HG03520 (cell line): ENCODE measurements at regions not wholly inside any gene's neighbourhood (a gene's known extent, or its start where the extent isn't known, plus 50 kb on each side); places are given as distances from the start of the nearest gene placed in this dataset.
"Not testable (repeated sequence)": the region's sequence is repeated elsewhere in the genome, so short reads cannot be mapped to it uniquely, and the experiment has no call there.

ENCODE experiments used
- ATAC-seq: cut with Tn5 transposase; IDR thresholded peaks from one replicate; pipeline ENCODE4 v1.9.1; 2021; ENCODE audit warnings: mild to moderate bottlenecking, moderate library complexity; ENCODE audit not compliant: unreplicated experiment

DNA sequence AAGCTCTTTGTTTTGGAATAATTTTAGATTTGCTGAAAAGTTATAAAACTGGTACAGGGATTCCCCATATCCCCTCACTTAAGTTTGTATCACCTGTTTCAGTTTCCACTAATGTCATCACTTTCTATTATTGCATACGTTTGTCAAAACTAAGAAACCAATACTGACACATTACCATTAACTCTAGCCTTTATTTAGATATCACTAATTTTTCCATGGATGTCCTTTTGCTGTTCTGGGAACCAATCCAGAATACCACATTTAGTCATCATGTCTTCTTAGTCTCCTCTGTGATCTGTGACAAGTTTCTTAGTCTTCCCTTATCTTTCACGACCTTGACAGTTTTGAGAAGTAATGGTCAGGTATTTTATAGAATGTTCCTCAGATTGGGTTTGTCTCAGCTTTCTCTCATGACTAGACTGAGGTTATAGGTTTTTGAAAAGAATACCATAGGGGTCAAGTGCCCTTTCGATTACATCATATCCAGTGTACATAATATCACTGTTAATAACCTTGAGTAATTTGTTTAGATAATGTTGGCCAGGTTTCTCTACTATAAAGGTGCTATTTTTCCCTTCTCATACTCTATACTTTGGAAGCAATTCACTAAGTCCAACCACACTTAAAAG lies 51.9 kb upstream of the NMUR2 start:
- ATAC-seq = no peak

DNA sequence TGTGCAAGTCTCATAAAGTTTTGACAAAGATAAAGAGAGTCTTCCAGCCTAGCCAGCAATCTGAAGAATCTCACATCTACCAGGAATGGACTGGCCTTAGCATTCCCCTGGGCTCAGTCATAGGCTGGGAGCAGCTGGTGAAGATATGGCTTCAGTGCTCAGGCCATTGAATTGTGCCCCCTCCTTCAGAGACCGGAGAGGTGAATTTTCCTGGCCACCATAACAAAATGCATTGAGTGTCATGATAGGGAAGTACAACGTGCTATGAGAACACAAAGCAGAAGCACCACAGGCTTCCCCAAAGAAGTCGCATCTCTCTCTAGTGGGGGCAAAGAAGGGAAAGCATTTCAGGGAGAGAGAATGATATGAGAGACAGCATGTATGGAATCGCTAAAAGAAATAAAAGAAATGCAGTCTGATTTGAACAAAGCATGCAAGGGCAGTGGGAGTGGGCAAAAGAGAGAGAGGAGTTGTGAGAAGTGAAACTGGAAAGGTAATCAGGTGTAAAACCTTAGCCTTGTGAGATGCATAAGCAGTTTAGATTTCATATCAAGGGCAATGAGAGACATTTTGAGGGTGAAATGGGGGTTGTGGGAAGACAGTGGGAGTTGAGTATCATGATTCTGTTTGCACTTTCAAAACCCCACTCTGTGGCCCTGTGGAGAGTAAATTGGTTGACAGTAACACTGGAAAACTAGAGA lies 57.1 kb upstream of the NMUR2 start:
- peak; percentile 87 for ATAC-seq

DNA sequence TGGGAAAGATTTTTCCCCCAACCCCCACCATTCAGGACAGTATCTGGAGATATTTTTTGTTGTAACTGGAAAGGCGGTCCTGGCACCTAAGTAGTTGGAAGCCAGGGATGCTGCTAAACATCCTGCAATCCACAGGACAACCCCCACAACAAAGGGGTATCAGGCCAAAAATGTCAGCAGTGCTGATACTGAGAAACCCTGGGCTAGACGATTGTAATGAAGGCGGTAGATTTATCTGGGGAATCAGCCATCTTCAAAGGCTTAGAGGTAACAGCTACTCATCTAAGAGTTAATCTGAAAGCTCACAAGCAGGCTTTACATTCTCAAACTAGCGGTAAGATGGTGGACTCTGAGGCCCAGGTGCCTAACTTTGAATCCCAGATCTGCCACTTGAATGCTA lies 59.0 kb upstream of the NMUR2 start:
- no peak for ATAC-seq

DNA sequence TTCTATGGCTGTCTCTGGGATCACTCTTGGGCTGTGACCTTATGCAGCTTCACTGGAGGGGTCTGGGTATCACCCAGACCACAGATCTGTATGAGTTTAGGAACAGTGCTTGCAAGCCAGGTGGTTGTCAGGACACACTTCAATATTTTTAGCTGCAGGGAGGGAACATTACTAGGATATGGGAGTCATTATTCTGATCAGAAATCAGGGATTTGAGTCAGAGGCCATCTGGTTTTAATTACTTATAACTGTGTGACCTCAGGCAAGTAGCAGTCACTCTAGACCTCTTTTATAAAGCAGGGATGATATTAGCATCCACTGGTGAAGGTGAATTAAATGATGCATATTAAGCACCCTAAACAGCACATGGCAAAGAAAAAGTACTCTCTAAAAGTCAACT lies 60.1 kb upstream of the NMUR2 start:
- ATAC-seq = no peak

DNA sequence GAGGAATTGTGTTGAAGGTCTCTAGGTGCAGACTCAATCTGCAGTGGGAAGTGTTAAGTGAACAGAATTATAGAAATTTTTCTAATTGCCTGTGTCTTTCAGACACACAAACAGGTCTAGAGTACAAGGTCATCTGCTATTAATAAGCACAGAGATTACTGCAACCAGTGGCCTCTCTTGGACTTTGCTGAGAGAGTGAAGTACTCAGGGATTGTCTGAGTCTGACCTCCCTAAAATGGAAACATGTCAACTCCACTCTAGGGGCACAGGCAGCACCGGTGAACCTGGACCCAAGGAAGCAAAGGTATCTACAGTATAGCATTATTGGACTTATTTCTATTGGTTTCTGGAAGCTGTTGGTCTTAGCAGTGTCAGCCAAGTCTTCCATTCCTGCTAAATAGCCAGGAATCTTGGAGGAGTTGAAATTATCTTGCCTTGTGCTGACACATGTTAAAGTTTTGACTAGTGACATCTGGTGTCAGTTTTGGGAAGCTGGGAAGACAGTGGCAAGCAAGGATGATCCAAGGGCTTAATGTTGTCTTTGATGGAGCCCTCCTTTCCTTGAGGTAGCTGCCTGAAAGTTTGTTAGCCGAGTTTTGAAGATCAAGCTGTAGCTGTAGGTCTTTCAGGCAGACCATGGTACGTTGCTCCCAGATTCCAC lies 61.1 kb upstream of the NMUR2 start:
- ATAC-seq = no peak

DNA sequence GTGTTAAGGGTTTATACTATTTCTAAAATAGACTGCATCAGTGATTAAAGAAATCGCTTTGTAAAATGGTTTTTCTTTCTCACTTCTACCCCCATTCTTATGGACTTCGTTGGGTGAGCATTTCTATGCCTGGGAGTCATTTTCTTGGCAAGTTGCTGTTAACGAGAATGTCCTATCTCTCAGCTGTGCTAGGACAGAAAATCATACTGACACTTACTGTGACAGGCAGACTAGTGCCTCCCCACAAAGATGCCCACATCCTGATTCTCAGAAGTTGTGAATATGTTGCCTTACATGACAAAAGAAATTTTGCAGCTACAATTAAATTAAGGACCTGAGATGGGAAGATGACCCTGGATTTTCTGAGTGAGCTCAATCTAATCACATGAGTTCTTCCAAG lies 65.1 kb upstream of the NMUR2 start:
- ATAC-seq = no peak

DNA sequence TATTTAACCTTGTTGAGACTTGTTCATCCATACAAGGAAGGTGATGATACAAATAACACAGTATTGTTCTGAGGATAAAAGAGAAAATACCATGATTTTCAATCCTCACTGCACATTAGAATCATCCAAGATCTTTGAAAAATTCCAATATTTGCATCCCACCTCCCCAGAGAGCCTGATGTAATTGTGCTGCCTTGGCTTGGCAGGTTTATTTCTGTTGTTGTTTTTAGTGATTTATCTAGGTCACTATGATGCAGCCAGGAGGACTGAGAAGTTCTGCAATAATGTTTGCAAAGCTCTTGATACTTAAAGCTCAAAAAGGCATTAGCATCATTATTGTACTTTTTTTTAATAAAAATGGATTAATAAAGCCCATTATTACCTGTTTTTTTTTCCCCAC lies 67.0 kb upstream of the NMUR2 start:
- ATAC-seq = no peak

DNA sequence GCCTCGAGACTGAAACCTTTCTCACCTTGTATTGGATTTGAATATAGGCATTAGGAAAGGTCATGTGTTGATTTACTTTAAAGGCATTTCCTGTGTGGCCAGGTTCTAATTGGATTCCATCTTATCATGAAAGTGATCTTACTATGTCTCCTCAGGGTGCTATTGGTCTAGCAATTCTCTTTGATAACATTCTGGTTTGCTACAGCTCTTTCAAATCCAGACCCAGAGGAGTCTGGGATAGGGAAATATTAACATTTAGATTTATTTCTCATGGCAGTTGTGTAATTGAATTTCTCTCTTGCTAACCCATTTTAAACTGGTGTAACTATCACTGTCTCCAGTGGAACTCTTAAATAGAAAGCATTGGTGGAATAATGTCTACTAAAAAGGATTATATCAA lies 69.9 kb upstream of the NMUR2 start:
- no peak for ATAC-seq

DNA sequence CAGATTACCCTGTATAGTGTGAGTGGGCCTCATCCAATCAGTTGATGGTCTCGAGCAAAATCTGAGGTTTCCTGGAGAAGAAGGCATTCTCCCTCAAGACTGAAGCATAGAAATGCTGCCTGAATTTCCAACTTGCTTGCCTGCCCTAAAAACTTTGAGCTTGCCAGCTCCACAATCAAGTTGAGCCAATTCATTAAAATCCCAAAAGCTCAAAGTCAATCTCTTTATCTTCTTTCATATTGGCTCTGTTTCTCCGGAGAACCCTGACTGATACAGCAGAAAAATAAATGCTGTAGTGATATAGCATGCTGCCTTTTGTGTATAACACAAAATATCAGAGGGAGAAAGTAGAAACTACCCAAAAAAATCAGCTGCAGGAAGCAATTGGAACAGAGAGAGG lies 72.5 kb upstream of the NMUR2 start:
- ATAC-seq = no peak

DNA sequence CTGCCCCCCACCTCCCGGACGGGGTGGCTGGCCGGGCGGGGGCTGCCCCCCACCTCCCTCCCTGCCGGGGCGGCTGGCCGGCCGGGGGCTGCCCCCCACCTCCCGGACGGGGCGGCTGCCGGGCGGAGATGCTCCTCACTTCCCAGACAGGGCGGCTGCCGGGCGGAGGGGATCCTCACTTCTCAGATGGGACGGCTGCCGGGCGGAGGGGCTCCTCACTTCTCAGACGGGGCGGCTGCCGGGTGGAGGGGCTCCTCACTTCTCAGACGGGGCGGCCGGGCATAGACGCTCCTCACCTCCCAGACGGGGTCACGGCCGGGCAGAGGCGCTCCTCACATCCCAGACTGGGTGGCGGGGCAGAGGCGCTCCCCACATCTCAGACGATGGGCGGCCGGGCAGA lies 74.8 kb upstream of the NMUR2 start:
- not testable (repeated sequence) for ATAC-seq

DNA sequence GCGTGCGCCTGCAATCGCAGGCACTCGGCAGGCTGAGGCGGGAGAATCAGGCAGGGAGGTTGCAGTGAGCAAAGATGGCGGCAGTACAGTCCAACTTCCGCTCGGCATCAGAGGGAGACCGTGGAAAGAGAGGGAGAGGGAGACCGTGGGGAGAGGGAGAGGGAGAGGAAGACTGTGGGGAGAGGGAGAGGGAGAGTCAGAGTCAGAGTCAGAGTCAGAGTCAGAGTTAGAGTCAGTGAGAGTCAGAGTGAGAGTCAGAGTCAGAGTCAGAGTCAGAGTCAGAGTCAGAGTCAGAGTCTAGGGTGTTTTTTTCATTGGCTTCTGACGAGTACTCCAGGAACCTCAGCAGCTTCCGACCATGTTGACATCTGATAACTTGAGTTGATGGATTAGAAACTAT lies 75.6 kb upstream of the NMUR2 start:
- ATAC-seq = peak; percentile 100

DNA sequence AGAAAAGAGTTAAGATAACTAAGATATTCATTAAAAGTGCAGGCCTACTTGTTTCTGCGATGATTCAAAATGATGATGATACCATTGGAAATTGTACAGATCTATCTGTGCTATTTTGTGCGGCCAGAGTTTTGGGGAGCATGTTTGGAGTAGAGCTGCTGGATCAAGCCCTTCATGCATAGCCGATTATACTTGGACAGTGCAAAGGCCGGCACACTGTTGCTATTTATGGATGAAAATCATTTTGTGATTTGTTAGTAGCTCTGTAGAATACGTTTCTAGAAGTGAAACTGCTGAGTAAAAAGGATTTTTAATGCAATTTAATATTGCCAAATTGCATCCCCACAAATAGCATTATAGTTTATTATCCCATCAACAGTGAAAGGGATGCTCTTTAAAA lies 82.1 kb upstream of the NMUR2 start:
- no peak for ATAC-seq

DNA sequence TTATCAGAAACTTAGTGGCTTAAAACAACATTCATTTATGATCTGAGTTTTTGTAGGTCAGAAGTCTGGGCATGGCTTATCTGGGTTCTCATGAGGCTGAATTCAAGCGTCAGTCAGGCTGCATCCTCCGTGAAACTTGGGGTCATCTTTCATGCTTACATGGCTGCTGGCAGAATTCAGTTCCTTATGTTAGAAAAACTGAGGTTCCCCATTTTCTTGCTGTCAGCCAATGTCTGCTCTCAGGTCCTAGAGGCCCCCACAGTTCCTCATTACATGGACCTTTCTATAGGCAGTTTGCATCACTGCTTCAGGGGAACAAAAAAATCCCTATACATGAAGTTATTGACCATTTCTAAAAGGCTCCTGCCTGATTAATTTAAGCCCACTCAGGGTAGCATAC lies 83.8 kb upstream of the NMUR2 start:
- no peak for ATAC-seq

DNA sequence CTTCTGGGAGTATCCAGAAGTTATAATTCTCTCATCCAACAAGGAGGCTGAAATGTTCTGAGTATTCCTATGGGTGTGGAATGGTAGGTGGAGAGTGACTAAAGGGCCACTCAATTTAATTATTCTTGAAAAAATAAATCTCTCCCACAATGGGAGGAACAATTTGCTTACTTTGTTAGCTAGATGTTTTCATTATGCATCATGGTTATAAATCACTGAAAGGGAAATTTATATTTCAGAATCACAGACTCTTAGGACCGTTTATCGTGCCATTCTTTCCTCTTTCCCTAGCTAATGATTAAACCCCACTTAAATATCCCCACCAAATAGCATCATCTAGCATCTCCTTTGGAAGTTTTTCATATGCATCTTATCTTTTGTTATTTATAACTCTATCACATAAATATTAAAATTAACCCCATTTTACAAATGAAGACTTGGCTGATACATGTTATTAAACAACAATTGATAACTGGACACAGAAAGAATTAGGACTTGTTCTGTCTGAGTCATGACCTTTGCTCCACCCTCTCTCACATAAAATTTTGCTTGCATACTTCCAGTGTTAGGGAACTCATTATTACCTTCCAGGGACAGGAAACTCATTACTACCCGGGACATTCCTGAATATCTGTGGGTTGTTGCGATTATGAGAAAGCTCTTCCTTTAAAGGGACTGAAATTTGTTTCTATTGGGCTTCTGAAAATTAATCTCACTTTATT lies 94.9 kb upstream of the NMUR2 start:
- ATAC-seq = no peak

DNA sequence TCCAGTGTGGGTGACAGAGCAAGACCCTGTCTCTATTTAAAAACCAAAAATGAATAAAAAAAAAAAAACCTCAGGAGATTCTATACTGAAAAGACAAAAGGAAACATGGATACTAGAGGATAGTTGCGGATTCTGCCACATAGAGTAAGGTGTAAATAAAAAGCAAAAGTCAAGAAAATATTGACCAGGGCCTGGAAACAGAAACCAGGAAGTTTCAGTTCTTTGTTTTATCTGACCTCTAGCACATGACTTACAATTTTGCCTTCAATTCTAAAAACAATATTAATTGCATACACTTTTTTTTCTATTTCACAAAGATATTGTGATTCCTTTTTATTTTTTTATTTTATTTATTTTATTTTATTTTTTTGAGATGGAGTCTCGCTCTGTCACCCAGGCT lies 96.2 kb upstream of the NMUR2 start:
- ATAC-seq = peak; percentile 52

DNA sequence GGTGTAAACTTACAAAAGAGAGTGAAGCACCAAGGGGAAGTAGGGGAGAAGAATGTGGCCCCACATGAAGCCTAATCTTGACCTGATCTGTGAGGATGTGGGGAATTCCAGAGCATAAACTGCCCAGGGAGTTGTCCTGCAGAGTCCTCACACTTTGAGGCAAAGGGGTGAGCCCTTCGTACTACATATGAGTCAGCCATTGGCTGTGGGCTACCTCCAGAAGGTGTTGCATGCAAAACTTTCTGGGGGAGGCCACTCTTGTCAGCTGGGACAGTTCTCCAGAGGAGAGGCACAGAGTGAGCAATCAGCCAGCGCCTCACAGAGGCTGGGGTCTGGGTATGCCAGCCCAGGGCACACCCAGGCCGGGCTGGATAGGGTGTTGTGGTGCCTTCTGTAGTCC lies 98.1 kb upstream of the NMUR2 start:
- no peak for ATAC-seq

DNA sequence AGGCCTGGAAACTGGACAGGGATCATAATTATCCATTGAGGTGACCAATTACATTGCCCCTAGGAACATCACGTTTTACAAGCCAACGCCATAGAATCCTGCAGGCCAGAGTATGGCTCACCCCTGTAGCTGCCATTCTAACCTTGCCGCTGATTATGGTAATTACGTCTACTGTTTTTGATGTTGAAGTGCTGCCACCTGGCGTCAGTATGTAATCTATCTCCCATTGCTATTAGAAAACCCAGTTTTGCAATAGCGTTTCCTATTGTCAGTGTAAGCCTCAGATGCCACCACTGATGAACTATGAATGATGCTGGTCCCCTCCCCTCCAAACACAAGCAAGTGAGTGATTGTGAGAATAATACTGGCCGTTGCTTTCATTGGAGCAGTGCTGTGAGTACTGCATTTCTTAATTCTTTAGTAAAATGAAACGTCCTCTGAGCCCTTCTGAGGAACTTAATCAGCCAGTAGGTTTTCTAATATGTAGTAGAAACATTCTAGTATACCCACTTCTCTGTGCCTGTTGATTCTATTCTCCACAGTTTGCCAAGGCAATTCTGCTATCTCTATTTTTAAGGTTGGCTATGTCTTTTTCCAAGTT lies 100.5 kb upstream of the NMUR2 start:
- ATAC-seq = peak; percentile 91

DNA sequence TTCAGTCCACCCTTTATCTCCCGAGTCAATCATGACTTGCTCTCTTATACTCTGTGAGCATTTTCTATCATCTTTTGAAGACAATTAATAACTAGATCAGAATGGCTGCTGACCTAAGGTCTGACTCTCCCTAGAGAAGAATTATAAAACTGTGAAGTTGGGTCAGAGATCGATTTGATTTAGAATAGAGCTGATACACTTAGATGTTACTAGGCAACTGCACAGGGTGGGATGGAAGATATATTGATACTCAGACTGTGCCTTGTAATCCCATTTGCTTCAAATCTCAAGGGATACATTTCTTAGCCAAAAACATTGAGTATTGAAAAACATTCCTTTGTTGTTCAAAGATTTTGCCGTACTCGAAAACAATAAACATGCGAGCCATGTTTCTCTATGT lies 106.0 kb upstream of the NMUR2 start:
- no peak for ATAC-seq

DNA sequence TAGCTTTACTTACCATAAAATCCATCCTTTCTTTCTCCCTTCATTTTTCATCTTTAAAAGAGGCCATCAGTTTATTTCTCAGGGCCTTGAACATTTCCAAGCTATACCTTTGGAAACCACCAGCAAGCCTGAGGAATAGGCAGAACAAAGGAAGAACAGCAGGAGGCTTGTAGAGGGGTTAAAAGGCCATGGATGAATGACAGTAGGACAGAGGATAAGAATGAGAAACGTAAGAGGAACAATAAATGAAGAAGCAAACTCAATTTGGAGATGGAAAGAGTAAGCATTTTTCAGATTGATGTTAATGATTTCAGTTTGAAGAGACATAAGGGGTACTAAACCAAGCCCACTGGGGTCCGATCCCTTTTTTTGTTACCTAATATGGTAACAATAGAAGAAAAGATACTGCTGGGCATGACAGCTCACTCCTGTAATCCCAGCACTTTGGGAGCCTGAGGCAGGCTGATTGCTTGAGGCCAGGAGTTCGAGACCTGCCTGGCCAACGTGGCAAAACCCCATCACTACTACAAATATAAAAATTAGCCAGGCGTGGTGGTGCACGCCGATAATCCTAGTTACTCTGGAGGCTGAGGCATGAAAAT lies 106.6 kb upstream of the NMUR2 start:
- no peak for ATAC-seq

DNA sequence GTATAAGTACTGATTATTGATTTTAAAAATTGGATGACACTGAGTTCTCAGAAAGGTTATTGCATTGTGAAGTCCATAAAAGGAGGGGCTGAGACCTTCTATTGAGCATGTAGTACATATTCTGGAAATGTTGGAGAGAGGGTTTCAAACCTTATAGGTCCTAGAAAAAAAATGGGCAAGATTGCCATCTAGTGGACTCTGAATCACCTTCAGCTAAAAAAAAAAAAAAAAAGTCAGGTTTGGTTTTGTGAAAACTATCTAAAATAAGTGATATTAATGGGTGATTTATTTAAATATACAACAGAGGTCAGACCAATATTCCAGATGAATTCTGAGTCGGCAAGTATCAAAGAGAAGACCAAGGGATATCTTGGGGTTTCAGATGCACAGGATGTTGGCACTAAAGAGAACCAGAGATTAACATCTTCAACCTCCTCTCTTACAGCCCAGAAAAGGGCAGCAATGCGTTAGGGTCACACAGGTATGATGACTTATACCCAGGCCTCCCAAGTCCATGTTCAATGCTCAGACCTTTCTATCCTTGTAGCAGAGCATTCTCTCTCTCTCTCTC lies 109.8 kb upstream of the NMUR2 start:
- no peak for ATAC-seq

DNA sequence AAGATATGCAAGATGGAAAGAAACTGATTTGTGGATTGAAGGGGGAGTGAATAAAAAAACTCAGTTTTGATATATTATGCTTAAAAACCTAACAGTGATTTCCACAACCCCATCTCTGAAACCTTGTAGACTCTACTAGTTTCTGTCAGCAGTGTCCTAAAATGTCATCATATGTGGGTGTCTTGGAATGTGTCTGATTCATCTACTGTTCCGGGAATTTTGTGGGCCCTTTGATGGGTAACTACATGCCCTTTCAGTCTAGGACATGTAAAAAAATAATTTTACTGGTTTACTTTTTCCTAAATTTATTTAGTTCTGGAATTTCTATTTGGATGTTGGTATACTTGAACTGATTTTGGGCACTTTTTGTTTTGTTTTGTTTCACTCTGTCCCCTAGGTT lies 118.9 kb upstream of the NMUR2 start:
- no peak for ATAC-seq
